ENCODE measurements at regions not wholly inside any gene's neighbourhood (a gene's known extent, or its start where the extent isn't known, plus 50 kb on each side); places are given as distances from the start of the nearest gene placed in this dataset.

GRCh38 chr2:216308576-216308975 is 63.7 kb downstream of the MARCHF4 start:
- no peak for TF ChIP-seq POLR2A (IDR thresholded peaks at IDR 0.05)
- TF ChIP-seq, protein P1, sequence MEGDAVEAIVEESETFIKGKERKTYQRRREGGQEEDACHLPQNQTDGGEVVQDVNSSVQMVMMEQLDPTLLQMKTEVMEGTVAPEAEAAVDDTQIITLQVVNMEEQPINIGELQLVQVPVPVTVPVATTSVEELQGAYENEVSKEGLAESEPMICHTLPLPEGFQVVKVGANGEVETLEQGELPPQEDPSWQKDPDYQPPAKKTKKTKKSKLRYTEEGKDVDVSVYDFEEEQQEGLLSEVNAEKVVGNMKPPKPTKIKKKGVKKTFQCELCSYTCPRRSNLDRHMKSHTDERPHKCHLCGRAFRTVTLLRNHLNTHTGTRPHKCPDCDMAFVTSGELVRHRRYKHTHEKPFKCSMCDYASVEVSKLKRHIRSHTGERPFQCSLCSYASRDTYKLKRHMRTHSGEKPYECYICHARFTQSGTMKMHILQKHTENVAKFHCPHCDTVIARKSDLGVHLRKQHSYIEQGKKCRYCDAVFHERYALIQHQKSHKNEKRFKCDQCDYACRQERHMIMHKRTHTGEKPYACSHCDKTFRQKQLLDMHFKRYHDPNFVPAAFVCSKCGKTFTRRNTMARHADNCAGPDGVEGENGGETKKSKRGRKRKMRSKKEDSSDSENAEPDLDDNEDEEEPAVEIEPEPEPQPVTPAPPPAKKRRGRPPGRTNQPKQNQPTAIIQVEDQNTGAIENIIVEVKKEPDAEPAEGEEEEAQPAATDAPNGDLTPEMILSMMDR (IDR thresholded peaks at IDR 0.05), result no peak

Data from thyroid gland (tissue), 4 donors.